ENCODE measurements at regions not wholly inside any gene's neighbourhood (a gene's known extent, or its start where the extent isn't known, plus 50 kb on each side); places are given as distances from the start of the nearest gene placed in this dataset.

- no peak overlapping the region for H3K4me3 ChIP-seq (replicated peaks in 1 of 2; ENCODE audit: low read depth in 2 of 2, low read length in 2 of 2)
- no peak for DNase-seq (ENCODE audit: low read depth in 2 of 2)
- no peak for TF ChIP-seq CTCF (IDR thresholded peaks at IDR 0.05; ENCODE audit: low read depth, low read length)
These were observed 57.3 kb upstream of the CST7 start for GRCh38 chr20:24891546-24892393.

- no peak for TF ChIP-seq CTCF (IDR thresholded peaks at IDR 0.05; ENCODE audit: low read depth, low read length)
- DNase-seq (ENCODE audit: low read depth in 2 of 2): no peak
These were observed 56.5 kb upstream of the CST7 start for GRCh38 chr20:24892522-24892921.

GRCh38 chr20:24892931-24893330 is 56.1 kb upstream of the CST7 start:
- H3K4me3 ChIP-seq (replicated peaks in 1 of 2; ENCODE audit: low read depth in 2 of 2, low read length in 2 of 2): no peak overlapping the region
- no peak for TF ChIP-seq CTCF (IDR thresholded peaks at IDR 0.05; ENCODE audit: low read depth, low read length)

More at GRCh38 chr20:24892522-24892921, 56.5 kb upstream of the CST7 start:
- H3K4me3 ChIP-seq (replicated peaks in 1 of 2; ENCODE audit: low read depth in 2 of 2, low read length in 2 of 2): no peak overlapping the region

GRCh38 chr20:24894488-24894887 is 54.6 kb upstream of the CST7 start:
- DNase-seq (ENCODE audit: low read depth in 2 of 2): no peak
- no peak for TF ChIP-seq CTCF (IDR thresholded peaks at IDR 0.05; ENCODE audit: low read depth, low read length)
- H3K4me3 ChIP-seq (replicated peaks in 1 of 2; ENCODE audit: low read depth in 2 of 2, low read length in 2 of 2): no peak overlapping the region

More at GRCh38 chr20:24892931-24893330, 56.1 kb upstream of the CST7 start:
- no peak for DNase-seq (ENCODE audit: low read depth in 2 of 2)

- no peak for DNase-seq (ENCODE audit: low read depth in 2 of 2)
- TF ChIP-seq CTCF (IDR thresholded peaks at IDR 0.05; ENCODE audit: low read depth, low read length): no peak
- H3K4me3 ChIP-seq (replicated peaks in 1 of 2; ENCODE audit: low read depth in 2 of 2, low read length in 2 of 2): no peak overlapping the region
These were observed 54.1 kb upstream of the CST7 start for GRCh38 chr20:24894967-24895366.

- no peak overlapping the region for H3K4me3 ChIP-seq (replicated peaks in 1 of 2; ENCODE audit: low read depth in 2 of 2, low read length in 2 of 2)
- no peak for TF ChIP-seq CTCF (IDR thresholded peaks at IDR 0.05; ENCODE audit: low read depth, low read length)
- no peak for DNase-seq (ENCODE audit: low read depth in 2 of 2)
These were observed 53.6 kb upstream of the CST7 start for GRCh38 chr20:24895431-24895830.

Measured in cardiac fibroblast (primary cell).